GM12872 (cell line): ENCODE measurements at regions not wholly inside any gene's neighbourhood (a gene's known extent, or its start where the extent isn't known, plus 50 kb on each side); places are given as distances from the start of the nearest gene placed in this dataset.

ENCODE experiments used
- CTCF ChIP-seq: IDR thresholded peaks from 3 replicates; pipeline ENCODE4 v1.5.1; 2011; ENCODE audit warnings: low read depth, mild to moderate bottlenecking, low read length, moderate library complexity; ENCODE audit not compliant: insufficient read depth

GRCh38 chr13:73967397-73968165 is 166.6 kb downstream of the KLF12 start:
- TF ChIP-seq CTCF: no peak

GRCh38 chr13:73966331-73966730 is 167.9 kb downstream of the KLF12 start:
- no peak for TF ChIP-seq CTCF

- no peak for TF ChIP-seq CTCF
Observed at GRCh38 chr13:73962284-73962683, 171.9 kb downstream of the KLF12 start.

GRCh38 chr13:73961181-73961580 is 173.0 kb downstream of the KLF12 start:
- TF ChIP-seq CTCF: no peak

GRCh38 chr13:73960474-73960873 is 173.7 kb downstream of the KLF12 start:
- TF ChIP-seq CTCF: no peak

GRCh38 chr13:73958657-73959397 is 175.4 kb downstream of the KLF12 start:
- TF ChIP-seq CTCF: no peak

GRCh38 chr13:73957889-73958288 is 176.3 kb downstream of the KLF12 start:
- TF ChIP-seq CTCF: no peak
